GM19455 (cell line): ENCODE measurements at regions not wholly inside any gene's neighbourhood (a gene's known extent, or its start where the extent isn't known, plus 50 kb on each side); places are given as distances from the start of the nearest gene placed in this dataset.

Source experiments
- ATAC-seq: cut with Tn5 transposase; IDR thresholded peaks from one replicate; pipeline ENCODE4 v1.9.1; 2021; ENCODE audit not compliant: unreplicated experiment

GRCh38 chr10:131620904-131621303 lies 279.9 kb upstream of the PPP2R2D start:
- ATAC-seq: no peak

GRCh38 chr10:131621784-131622624 lies 278.8 kb upstream of the PPP2R2D start:
- no peak for ATAC-seq

- ATAC-seq: no peak
Measured at GRCh38 chr10:131625041-131625440, 275.8 kb upstream of the PPP2R2D start.

GRCh38 chr10:131626274-131626673 lies 274.5 kb upstream of the PPP2R2D start:
- ATAC-seq: no peak

- no peak for ATAC-seq
Measured at GRCh38 chr10:131629026-131629770, 271.6 kb upstream of the PPP2R2D start.

GRCh38 chr10:131630772-131631258 lies 270.0 kb upstream of the PPP2R2D start:
- no peak for ATAC-seq

GRCh38 chr10:131631619-131632018 lies 269.2 kb upstream of the PPP2R2D start:
- no peak for ATAC-seq

GRCh38 chr10:131635564-131636015 lies 265.2 kb upstream of the PPP2R2D start:
- no peak for ATAC-seq

GRCh38 chr10:131636116-131636515 lies 264.7 kb upstream of the PPP2R2D start:
- no peak for ATAC-seq

GRCh38 chr10:131636841-131637724 lies 263.7 kb upstream of the PPP2R2D start:
- no peak for ATAC-seq

GRCh38 chr10:131638049-131638879 lies 262.5 kb upstream of the PPP2R2D start:
- ATAC-seq: no peak

GRCh38 chr10:131638880-131639278 lies 261.9 kb upstream of the PPP2R2D start:
- ATAC-seq: no peak

GRCh38 chr10:131640045-131640644 lies 260.7 kb upstream of the PPP2R2D start:
- no peak for ATAC-seq

- ATAC-seq: peak; percentile 97
Measured at GRCh38 chr10:131641231-131641630, 259.6 kb upstream of the PPP2R2D start.

- ATAC-seq: no peak
Measured at GRCh38 chr10:131641898-131642297, 258.9 kb upstream of the PPP2R2D start.

GRCh38 chr10:131642966-131643365 lies 257.8 kb upstream of the PPP2R2D start:
- no peak for ATAC-seq

GRCh38 chr10:131644289-131644688 lies 256.5 kb upstream of the PPP2R2D start:
- no peak for ATAC-seq

GRCh38 chr10:131644864-131645658 lies 255.7 kb upstream of the PPP2R2D start:
- ATAC-seq: no peak

- ATAC-seq: no peak
Measured at GRCh38 chr10:131645756-131646155, 255.1 kb upstream of the PPP2R2D start.
